ENCODE measurements at regions not wholly inside any gene's neighbourhood (a gene's known extent, or its start where the extent isn't known, plus 50 kb on each side); places are given as distances from the start of the nearest gene placed in this dataset.

DNA sequence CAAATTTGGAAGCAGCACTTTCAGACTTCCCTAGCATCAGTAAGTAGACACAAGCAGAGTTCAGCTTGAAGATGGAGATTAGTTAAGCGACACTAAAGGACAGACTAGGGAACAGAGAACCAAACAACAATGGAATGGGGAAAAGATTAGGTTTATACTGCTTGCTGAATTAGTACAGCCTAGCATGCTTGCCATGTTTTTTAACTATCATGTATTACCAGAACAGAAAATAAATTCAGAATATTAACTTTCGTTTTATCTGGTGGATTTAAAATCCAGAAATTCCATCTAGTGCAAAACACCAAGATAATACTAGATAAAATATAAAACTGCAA is 451.5 kb upstream of the SLC10A2 start:
- TF ChIP-seq POLR2A (IDR thresholded peaks at IDR 0.05; ENCODE audit: low read depth, low read length) (no peak), TAF1 (IDR thresholded peaks at IDR 0.05; ENCODE audit: low read depth, low read length) (no peak), POLR2AphosphoS5 (IDR thresholded peaks at IDR 0.05; ENCODE audit: low read depth, low read length) (no peak)

Data from GM12891 (cell line).